Upper lobe of left lung (tissue), 6 donors: ENCODE measurements at regions not wholly inside any gene's neighbourhood (a gene's known extent, or its start where the extent isn't known, plus 50 kb on each side); places are given as distances from the start of the nearest gene placed in this dataset.

Source experiments
- ATAC-seq, 2 donors: fragments of 200-7000 bp; cut with Tn5 transposase; one replicate each; pipeline ENCODE4 v1.9.1; 2022; ENCODE audit warnings: mild to moderate bottlenecking in 2 of 2, moderate library complexity in 2 of 2; ENCODE audit not compliant: low FRiP score in 2 of 2
- DNase-seq, 2 donors: peaks; one replicate each; pipeline ENCODE4 v3.0.0-alpha.2; 2019 to 2020
- H3K27ac ChIP-seq, 4 donors: fragments of 200-600 bp; sonication (generic); one replicate each; pipeline ENCODE4 v1.5.1; 2016 to 2019
- H3K27me3 ChIP-seq, 4 donors: fragments of 200-600 bp; sonication (generic); one replicate each; pipeline ENCODE4 v1.5.1; 2017 to 2019
- H3K36me3 ChIP-seq, 4 donors: fragments of 200-600 bp; sonication (generic); one replicate each; pipeline ENCODE4 v1.5.1; 2016 to 2019
- H3K4me1 ChIP-seq, 4 donors: fragments of 200-600 bp; sonication (generic); one replicate each; pipeline ENCODE4 v1.5.1; 2018 to 2019
- H3K4me3 ChIP-seq, 4 donors: fragments of 200-600 bp; sonication (generic); one replicate each; pipeline ENCODE4 v1.5.1; 2017 to 2019; ENCODE audit warnings: mild to moderate bottlenecking in 2 of 4, moderate library complexity in 1 of 4
- H3K9me3 ChIP-seq, 4 donors: fragments of 200-600 bp; sonication (generic); one replicate each; pipeline ENCODE4 v1.5.1; 2018 to 2019
- EP300 ChIP-seq, 4 donors: sonication (generic); formaldehyde crosslinking; IDR thresholded peaks; one replicate each; pipeline ENCODE4 v1.5.1; 2017; ENCODE audit warnings: antibody characterized with exemption in 4 of 4, control low read depth in 2 of 4
- POLR2A ChIP-seq, 4 donors: fragments of 450-650 bp; IDR thresholded peaks; one replicate each; pipeline ENCODE4 v1.5.1; 2016 to 2017; ENCODE audit warnings: antibody characterized with exemption in 4 of 4, mild to moderate bottlenecking in 2 of 4
- POLR2AphosphoS5 ChIP-seq, 2 donors: sonication (generic); formaldehyde crosslinking; IDR thresholded peaks; one replicate each; pipeline ENCODE4 v1.5.1; 2017; ENCODE audit warnings: antibody characterized with exemption in 2 of 2
- WGBS, 2 donors: methylation state at CpG; one replicate each; pipeline ENCODE4 v1.1.5; 2017 to 2018; 5-methylcytosine and 5-hydroxymethylcytosine counted together
- TF ChIP-seq, protein P1 (sequence below), 6 experiments: fragments of 450-650 bp in 4 of 6; fragments of 200-600 bp in 2 of 6; sonication (generic) in 2 of 6; IDR thresholded peaks; one replicate each; pipeline ENCODE4 v1.5.1; 2016 to 2019; ENCODE audit warnings: antibody characterized with exemption in 6 of 6
- donor health status: DM: no; HTN: no; CAD: no; lungs with moderate emphysema.
- donor health status: DM: no; HTN: yes; CAD: no; lungs with severe emphysema.

DNA sequence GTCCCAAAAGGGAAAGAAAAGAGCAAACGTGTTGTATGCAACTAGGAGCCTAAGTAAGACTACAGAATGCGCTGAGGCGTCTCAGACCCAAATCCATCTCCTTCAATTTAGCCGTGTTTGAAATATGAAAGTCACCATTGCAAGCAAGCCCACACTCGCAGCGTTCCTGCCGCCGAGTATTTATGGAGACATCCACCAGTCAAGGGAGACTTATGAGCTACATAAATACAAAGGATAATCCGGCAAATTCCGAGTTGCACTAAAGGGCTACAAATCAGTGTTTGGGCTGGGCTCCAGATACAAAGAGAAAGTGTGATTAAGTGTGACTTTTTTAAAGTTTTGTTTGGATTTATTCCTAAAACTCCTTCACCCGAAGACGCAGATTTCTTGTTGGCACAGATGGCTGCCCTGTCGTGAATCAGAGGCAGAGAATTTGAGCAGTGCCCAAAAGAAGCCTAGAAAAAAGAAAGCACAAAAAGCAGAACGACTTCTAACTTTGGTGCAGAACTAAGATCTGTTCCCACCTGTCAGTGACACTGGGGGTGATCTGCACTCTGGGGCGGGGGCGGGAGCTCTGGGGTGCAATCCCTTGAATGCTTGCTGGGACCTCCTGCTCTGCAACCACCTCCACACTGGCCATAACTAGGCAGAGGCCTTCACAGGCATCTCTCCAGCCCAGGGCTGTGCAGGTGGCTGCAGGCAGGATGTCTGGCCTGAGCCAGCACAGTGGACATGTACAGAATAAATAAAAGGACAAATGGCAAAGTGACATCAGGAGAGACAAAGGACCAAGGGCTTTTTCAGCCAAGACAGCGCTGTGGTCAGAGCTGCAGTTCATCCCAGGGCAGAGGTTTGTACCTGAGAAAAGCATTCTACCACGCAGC, 489.7 kb downstream of the NPHP4 start:
- Histone ChIP-seq H3K9me3 (no peaks in the 10 kb centered on the region), H3K27ac (no peak overlapping the region), H3K4me1 (no peaks in the 10 kb centered on the region), H3K4me3 (no peak overlapping the region), H3K36me3 (no peaks in the 10 kb centered on the region), H3K27me3 (no peaks in the 10 kb centered on the region)
- DNase-seq = no peak
- WGBS, 2 donors = 74% methylated on average over 17 to 18 of the region's 18 CpGs
- ATAC-seq = no peak
- TF ChIP-seq EP300 (IDR thresholded peaks at IDR 0.05) (no peak), POLR2AphosphoS5 (IDR thresholded peaks at IDR 0.05) (no peak), POLR2A (IDR thresholded peaks at IDR 0.05) (no peak)
- TF ChIP-seq, protein P1, sequence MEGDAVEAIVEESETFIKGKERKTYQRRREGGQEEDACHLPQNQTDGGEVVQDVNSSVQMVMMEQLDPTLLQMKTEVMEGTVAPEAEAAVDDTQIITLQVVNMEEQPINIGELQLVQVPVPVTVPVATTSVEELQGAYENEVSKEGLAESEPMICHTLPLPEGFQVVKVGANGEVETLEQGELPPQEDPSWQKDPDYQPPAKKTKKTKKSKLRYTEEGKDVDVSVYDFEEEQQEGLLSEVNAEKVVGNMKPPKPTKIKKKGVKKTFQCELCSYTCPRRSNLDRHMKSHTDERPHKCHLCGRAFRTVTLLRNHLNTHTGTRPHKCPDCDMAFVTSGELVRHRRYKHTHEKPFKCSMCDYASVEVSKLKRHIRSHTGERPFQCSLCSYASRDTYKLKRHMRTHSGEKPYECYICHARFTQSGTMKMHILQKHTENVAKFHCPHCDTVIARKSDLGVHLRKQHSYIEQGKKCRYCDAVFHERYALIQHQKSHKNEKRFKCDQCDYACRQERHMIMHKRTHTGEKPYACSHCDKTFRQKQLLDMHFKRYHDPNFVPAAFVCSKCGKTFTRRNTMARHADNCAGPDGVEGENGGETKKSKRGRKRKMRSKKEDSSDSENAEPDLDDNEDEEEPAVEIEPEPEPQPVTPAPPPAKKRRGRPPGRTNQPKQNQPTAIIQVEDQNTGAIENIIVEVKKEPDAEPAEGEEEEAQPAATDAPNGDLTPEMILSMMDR (IDR thresholded peaks at IDR 0.05) = no peak

DNA sequence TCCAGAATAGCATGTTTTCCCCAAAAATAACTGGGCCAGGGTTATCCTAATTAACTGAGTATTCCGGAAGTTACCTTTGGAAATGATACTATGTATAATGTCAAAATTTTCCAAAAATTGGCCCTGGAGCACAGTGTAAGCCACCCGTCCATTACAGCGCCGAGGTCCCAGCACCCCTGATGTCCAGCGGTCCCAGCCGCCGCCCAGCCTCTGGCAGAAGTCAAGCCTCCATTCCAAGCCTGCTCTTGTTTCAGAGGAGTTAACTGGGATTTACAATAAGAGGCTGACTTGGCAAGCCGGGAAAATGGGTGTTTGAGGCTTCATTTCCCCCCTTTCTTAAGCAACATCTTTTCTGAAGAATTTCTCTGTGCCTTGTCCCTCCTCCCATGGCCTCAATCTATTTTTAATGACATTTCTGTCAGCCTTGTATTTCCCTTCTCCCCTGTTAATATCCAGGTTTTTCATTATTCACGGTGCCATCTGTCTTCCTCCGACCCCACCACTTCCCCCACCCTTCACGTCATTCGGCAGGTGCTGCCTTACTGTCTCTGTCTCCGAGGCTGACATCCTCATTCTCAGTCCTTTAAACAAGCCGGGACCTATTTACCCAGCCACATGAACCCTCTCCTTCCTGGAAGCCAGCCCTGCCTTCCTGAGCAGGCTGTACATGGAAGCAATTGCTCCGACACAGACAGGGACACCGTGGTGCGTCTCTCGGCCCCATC, 490.9 kb downstream of the NPHP4 start:
- WGBS, 2 donors = 79 to 80% methylated on average over 18 of the region's 18 CpGs
- Histone ChIP-seq H3K9me3 (no peaks in the 10 kb centered on the region), H3K27me3 (no peaks in the 10 kb centered on the region), H3K27ac (no peak overlapping the region), H3K4me3 (no peak overlapping the region), H3K4me1 (no peaks in the 10 kb centered on the region), H3K36me3 (no peaks in the 10 kb centered on the region)
- ATAC-seq (no peak), DNase-seq (no peak)
- TF ChIP-seq POLR2AphosphoS5 (IDR thresholded peaks at IDR 0.05) (no peak), POLR2A (IDR thresholded peaks at IDR 0.05) (no peak), EP300 (IDR thresholded peaks at IDR 0.05) (no peak)
- TF ChIP-seq, protein P1 (IDR thresholded peaks at IDR 0.05) = no peak

- ATAC-seq = no peak
- no peak for TF ChIP-seq EP300 (IDR thresholded peaks at IDR 0.05)
- DNase-seq = no peak
- H3K27ac ChIP-seq = no peak overlapping the region
- 90 to 93% methylated on average over 20 of the region's 20 CpGs for WGBS, 2 donors
- H3K36me3 ChIP-seq = no peaks in the 10 kb centered on the region
- H3K9me3 ChIP-seq = no peaks in the 10 kb centered on the region
- no peaks in the 10 kb centered on the region for H3K4me1 ChIP-seq
- no peaks in the 10 kb centered on the region for H3K27me3 ChIP-seq
- no peak overlapping the region for H3K4me3 ChIP-seq
Observed at GRCh38 chr1:5500541-5500940, 491.7 kb downstream of the NPHP4 start.

GRCh38 chr1:5497503-5497902, 494.7 kb downstream of the NPHP4 start:
- peaks cover 0 to 4% (median 0%) of the 10 kb centered on the region in 4 donors for H3K27me3 ChIP-seq
- ATAC-seq (no peak), DNase-seq (no peak)
- 63% methylated on average over 6 of the region's 6 CpGs; no CpG with 5 or more reads in 1 of the 2 donors for WGBS, 2 donors
- no peaks in the 10 kb centered on the region for H3K9me3 ChIP-seq
- TF ChIP-seq POLR2A (IDR thresholded peaks at IDR 0.05) (no peak), EP300 (IDR thresholded peaks at IDR 0.05) (no peak), POLR2AphosphoS5 (IDR thresholded peaks at IDR 0.05) (no peak)
- TF ChIP-seq, protein P1 (IDR thresholded peaks at IDR 0.05) = no peak
- H3K27ac ChIP-seq = no peak overlapping the region
- no peak overlapping the region for H3K4me3 ChIP-seq
- H3K4me1 ChIP-seq = no peaks in the 10 kb centered on the region
- no peaks in the 10 kb centered on the region for H3K36me3 ChIP-seq

GRCh38 chr1:5495596-5496410, 496.4 kb downstream of the NPHP4 start:
- no peak overlapping the region for H3K27ac ChIP-seq
- H3K4me3 ChIP-seq = no peak overlapping the region
- H3K4me1 ChIP-seq = no peaks in the 10 kb centered on the region
- TF ChIP-seq POLR2A (IDR thresholded peaks at IDR 0.05) = no peak
- TF ChIP-seq POLR2AphosphoS5 (IDR thresholded peaks at IDR 0.05) = no peak
- TF ChIP-seq, protein P1 (IDR thresholded peaks at IDR 0.05) = no peak
- no peak for TF ChIP-seq EP300 (IDR thresholded peaks at IDR 0.05)
- no peaks in the 10 kb centered on the region for H3K36me3 ChIP-seq
- no peak for DNase-seq
- H3K9me3 ChIP-seq = no peaks in the 10 kb centered on the region
- H3K27me3 ChIP-seq = peaks cover 0 to 4% (median 0%) of the 10 kb centered on the region in 4 donors
- ATAC-seq = no peak
- 74 to 87% methylated on average over 13 to 16 of the region's 16 CpGs for WGBS, 2 donors
